ENCODE measurements at regions not wholly inside any gene's neighbourhood (a gene's known extent, or its start where the extent isn't known, plus 50 kb on each side); places are given as distances from the start of the nearest gene placed in this dataset.

GRCh38 chr10:94105226-94105625 is 111.5 kb downstream of the PLCE1 start:
- TF ChIP-seq CTCF (IDR thresholded peaks at IDR 0.05) (no peak), POLR2A (IDR thresholded peaks at IDR 0.05) (no peak)

Measured in body of pancreas (tissue), 4 donors.